Thyroid gland (tissue), 4 donors: ENCODE measurements at regions not wholly inside any gene's neighbourhood (a gene's known extent, or its start where the extent isn't known, plus 50 kb on each side); places are given as distances from the start of the nearest gene placed in this dataset.
"Not testable (repeated sequence)": the region's sequence is repeated elsewhere in the genome, so short reads cannot be mapped to it uniquely, and the experiment has no call there.

ENCODE experiments used
- DNase-seq, 2 donors: peaks; one replicate each; pipeline ENCODE4 v3.0.0-alpha.2; 2019
- H3K27ac ChIP-seq, 3 donors: fragments of 200-600 bp; sonication (generic); 1 replicate in 2 of 3; 2 replicates in 1 of 3; pipeline ENCODE4 v1.5.1; 2016 to 2019; ENCODE audit warnings: mild to moderate bottlenecking in 1 of 3, moderate library complexity in 1 of 3
- H3K27me3 ChIP-seq: fragments of 200-600 bp; sonication (generic); one replicate; pipeline ENCODE4 v1.5.1; 2019
- H3K36me3 ChIP-seq, 2 donors: fragments of 200-600 bp; sonication (generic); one replicate each; pipeline ENCODE4 v1.5.1; 2016 to 2019
- H3K4me1 ChIP-seq, 2 donors: fragments of 200-600 bp; sonication (generic); one replicate each; pipeline ENCODE4 v1.5.1; 2017 to 2019
- H3K4me3 ChIP-seq, 3 donors: fragments of 200-600 bp; sonication (generic); replicated peaks in 1 of 3; 1 replicate in 2 of 3; 2 replicates in 1 of 3; pipeline ENCODE4 v1.5.1; 2016; ENCODE audit warnings: mild to moderate bottlenecking in 1 of 3
- H3K9me3 ChIP-seq: fragments of 200-600 bp; sonication (generic); one replicate; pipeline ENCODE4 v1.5.1; 2017
- CTCF ChIP-seq, 6 experiments: fragments of 200-600 bp in 3 of 6; fragments of 450-650 bp in 3 of 6; sonication (generic) in 3 of 6; IDR thresholded peaks; one replicate each; pipeline ENCODE4 v1.5.1; 2016 to 2019; ENCODE audit warnings: antibody characterized with exemption in 6 of 6, mild to moderate bottlenecking in 2 of 6, inconsistent platforms in 1 of 6, moderate library complexity in 1 of 6
- POLR2A ChIP-seq, 2 donors: fragments of 450-650 bp; IDR thresholded peaks; one replicate each; pipeline ENCODE4 v1.6.1; 2017; ENCODE audit warnings: antibody characterized with exemption in 2 of 2, mild to moderate bottlenecking in 2 of 2, moderate library complexity in 1 of 2
- WGBS, 2 donors: methylation state at CpG; one replicate each; pipeline ENCODE4 v1.1.5; 2017; 5-methylcytosine and 5-hydroxymethylcytosine counted together
- intact Hi-C: fragments of 100-400 bp; cut with DNase I; formaldehyde crosslinking; loops from one replicate; pipeline ENCODE4 v1.15.1; 2023

- H3K4me3 ChIP-seq, H3K27me3 ChIP-seq, DNase-seq, H3K9me3 ChIP-seq, intact Hi-C loops, H3K27ac ChIP-seq, H3K4me1 ChIP-seq, H3K36me3 ChIP-seq: not testable (repeated sequence)
- WGBS, 2 donors, result 90 to 92% methylated on average over 11 of the region's 11 CpGs
These were observed 52.6 kb upstream of the MRPS30 start for GRCh38 chr5:44756097-44756496.

GRCh38 chr5:44747396-44747795 is 61.4 kb upstream of the MRPS30 start:
- TF ChIP-seq POLR2A (IDR thresholded peaks at IDR 0.05) (no peak), CTCF (IDR thresholded peaks at IDR 0.05) (no peak)
- H3K9me3 ChIP-seq, result no peaks in the 10 kb centered on the region
- no peak for DNase-seq
- no peaks in the 10 kb centered on the region for H3K4me1 ChIP-seq
- no peak overlapping the region for H3K4me3 ChIP-seq
- 67 to 80% methylated on average over 1 of the region's 1 CpG for WGBS, 2 donors
- intact Hi-C loops, result no loop called here
- no peaks in the 10 kb centered on the region for H3K36me3 ChIP-seq
- H3K27ac ChIP-seq, result no peak overlapping the region
- H3K27me3 ChIP-seq, result no peaks in the 10 kb centered on the region

- Histone ChIP-seq H3K4me3 (no peak overlapping the region), H3K4me1 (no peaks in the 10 kb centered on the region), H3K27me3 (no peaks in the 10 kb centered on the region), H3K36me3 (no peaks in the 10 kb centered on the region), H3K9me3 (no peaks in the 10 kb centered on the region), H3K27ac (no peak overlapping the region)
- intact Hi-C loops, result no loop called here
- no peak for TF ChIP-seq CTCF (IDR thresholded peaks at IDR 0.05)
- TF ChIP-seq POLR2A (IDR thresholded peaks at IDR 0.05), result no peak
- DNase-seq, result no peak
These were observed 68.1 kb upstream of the MRPS30 start for GRCh38 chr5:44740660-44741059.

GRCh38 chr5:44729536-44729935 is 79.2 kb upstream of the MRPS30 start:
- Histone ChIP-seq H3K27ac (no peak overlapping the region), H3K36me3 (no peaks in the 10 kb centered on the region), H3K4me1 (no peaks in the 10 kb centered on the region), H3K27me3 (no peaks in the 10 kb centered on the region), H3K4me3 (no peak overlapping the region), H3K9me3 (no peaks in the 10 kb centered on the region)
- DNase-seq, result no peak
- TF ChIP-seq CTCF (IDR thresholded peaks at IDR 0.05), result no peak
- no peak for TF ChIP-seq POLR2A (IDR thresholded peaks at IDR 0.05)
- intact Hi-C loops, result no loop called here
- WGBS, 2 donors, result 84 to 94% methylated on average over 1 of the region's 1 CpG

GRCh38 chr5:44727100-44727499 is 81.6 kb upstream of the MRPS30 start:
- intact Hi-C loops, result no loop called here
- Histone ChIP-seq H3K36me3 (no peaks in the 10 kb centered on the region), H3K27me3 (no peaks in the 10 kb centered on the region), H3K27ac (no peak overlapping the region), H3K4me1 (no peaks in the 10 kb centered on the region), H3K4me3 (no peak overlapping the region), H3K9me3 (no peaks in the 10 kb centered on the region)
- no peak for DNase-seq
- 12 to 30% methylated on average over 1 of the region's 1 CpG for WGBS, 2 donors
- TF ChIP-seq POLR2A (IDR thresholded peaks at IDR 0.05) (no peak), CTCF (IDR thresholded peaks at IDR 0.05) (no peak)

- Histone ChIP-seq H3K9me3 (no peaks in the 10 kb centered on the region), H3K4me3 (no peak overlapping the region), H3K4me1 (no peaks in the 10 kb centered on the region), H3K36me3 (no peaks in the 10 kb centered on the region), H3K27me3 (no peaks in the 10 kb centered on the region), H3K27ac (no peak overlapping the region)
- DNase-seq, result no peak
- WGBS, 2 donors, result 24 to 49% methylated on average over 2 of the region's 2 CpGs
- intact Hi-C loops, result no loop called here
- TF ChIP-seq CTCF (IDR thresholded peaks at IDR 0.05) (no peak), POLR2A (IDR thresholded peaks at IDR 0.05) (no peak)
These were observed 88.9 kb upstream of the MRPS30 start for GRCh38 chr5:44719856-44720255.
